Activated naive CD4-positive, alpha-beta T cell treated with anti-CD3 and anti-CD28 coated beads, Interleukin-2, amount 50 U/mL, for 24 hours (primary cell): ENCODE measurements at regions not wholly inside any gene's neighbourhood (a gene's known extent, or its start where the extent isn't known, plus 50 kb on each side); places are given as distances from the start of the nearest gene placed in this dataset.
"Not testable (repeated sequence)": the region's sequence is repeated elsewhere in the genome, so short reads cannot be mapped to it uniquely, and the experiment has no call there.

Experiments used
- H3K27ac Mint-ChIP-seq: one replicate; pipeline ENCODE4 v1.8.0; 2021; ENCODE audit warnings: mild to moderate bottlenecking, mixed read lengths
- H3K27me3 Mint-ChIP-seq: one replicate; pipeline ENCODE4 v1.8.0; 2021; ENCODE audit warnings: mixed read lengths
- H3K36me3 Mint-ChIP-seq: one replicate; pipeline ENCODE4 v1.8.0; 2021; ENCODE audit warnings: mixed read lengths
- H3K4me1 Mint-ChIP-seq: one replicate; pipeline ENCODE4 v1.8.0; 2021; ENCODE audit warnings: mixed read lengths
- H3K4me3 Mint-ChIP-seq: one replicate; pipeline ENCODE4 v1.8.0; 2021; ENCODE audit warnings: mild to moderate bottlenecking, mixed read lengths
- H3K9me3 Mint-ChIP-seq: one replicate; pipeline ENCODE4 v1.8.0; 2021; ENCODE audit warnings: mixed read lengths

DNA sequence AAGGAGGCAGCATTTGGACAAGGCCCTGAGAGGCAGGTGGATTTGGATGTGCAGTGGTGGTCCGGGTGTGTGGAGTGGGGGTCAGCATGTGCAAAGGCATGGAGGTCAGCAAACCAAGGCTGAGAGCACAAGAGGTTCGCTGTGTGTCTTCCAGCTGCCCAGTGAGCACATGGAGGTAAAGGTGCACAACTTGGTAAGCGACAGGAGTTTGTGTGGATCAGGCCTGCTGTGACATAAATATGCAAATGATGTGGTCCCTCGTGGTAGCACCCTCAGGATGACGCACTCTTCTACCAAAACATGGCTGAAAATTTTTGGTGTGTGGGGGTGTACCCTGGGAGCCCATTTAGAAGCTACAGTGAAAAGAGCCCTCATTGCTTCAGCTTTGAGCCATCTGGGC, 271.0 kb upstream of the PLGLB2 start:
- Mint-ChIP-seq H3K4me1 (peaks cover 29% of the 10 kb centered on the region), H3K36me3 (peaks cover 11% of the 10 kb centered on the region), H3K4me3 (peak overlapping the region; percentile 61), H3K27ac (peak overlapping the region; percentile 96)
- not testable (repeated sequence) for H3K27me3 Mint-ChIP-seq, H3K9me3 Mint-ChIP-seq

DNA sequence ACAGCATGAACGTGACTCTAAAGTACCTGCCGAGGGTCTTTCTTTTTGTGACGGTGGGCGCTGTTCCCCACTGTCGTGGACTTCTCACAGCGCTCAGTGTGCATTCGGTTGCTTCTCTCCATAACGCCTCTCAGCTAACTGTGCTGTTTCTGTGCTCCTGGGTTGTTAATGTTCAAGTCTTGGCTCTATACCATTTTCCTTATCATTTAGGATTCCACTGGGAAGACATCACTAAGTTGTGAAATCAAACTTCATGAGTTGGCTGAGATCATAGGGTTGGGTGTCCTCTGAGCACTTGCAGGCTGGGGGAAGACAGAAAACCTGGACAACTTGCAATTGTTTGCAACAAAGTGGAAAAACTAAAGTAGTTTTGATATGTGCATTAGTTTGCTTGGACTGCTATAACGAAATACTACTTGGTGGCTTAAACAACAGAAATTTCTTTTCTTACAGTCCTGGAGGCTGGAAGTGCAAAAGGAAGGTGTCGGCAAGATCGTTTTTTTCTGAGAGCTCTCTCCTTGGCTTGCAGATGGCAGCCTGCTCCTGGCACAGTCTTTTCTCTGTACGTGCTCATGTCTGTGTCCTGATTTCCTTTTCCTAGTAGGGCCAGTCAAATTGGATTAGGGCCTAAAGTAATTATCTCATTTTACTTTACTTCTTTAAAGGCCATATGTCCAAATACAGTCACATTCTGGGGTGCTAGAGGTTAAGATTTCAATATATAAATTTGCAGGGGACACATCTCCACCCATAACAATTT, 270.0 kb upstream of the PLGLB2 start:
- H3K27ac Mint-ChIP-seq, result peak overlapping the region; percentile 35

DNA sequence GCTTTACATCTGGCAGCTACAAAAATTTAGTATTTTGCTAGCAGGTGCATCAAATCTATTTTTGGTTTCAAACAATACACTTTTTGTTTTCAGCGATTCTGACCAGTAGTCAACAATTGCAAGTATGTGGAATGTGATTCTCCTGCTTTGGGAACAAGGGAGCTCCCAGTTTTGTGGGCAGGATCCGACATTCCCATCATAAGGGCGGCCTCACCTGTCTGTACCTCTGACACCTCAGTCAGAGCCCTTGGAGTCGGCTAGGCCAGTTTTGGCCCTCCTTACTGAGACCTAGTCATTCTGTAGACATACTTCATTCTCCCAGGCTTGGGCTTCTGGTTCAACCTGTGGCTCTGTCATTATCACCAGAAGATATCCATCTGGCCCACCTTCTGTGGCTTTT, 269.0 kb upstream of the PLGLB2 start:
- H3K27ac Mint-ChIP-seq, H3K9me3 Mint-ChIP-seq, H3K27me3 Mint-ChIP-seq, H3K4me3 Mint-ChIP-seq: not testable (repeated sequence)
- H3K4me1 Mint-ChIP-seq, result peaks cover 41% of the 10 kb centered on the region
- peaks cover 18% of the 10 kb centered on the region for H3K36me3 Mint-ChIP-seq

More for the DNA sequence above, 270.0 kb upstream of the PLGLB2 start:
- not testable (repeated sequence) for H3K27me3 Mint-ChIP-seq, H3K9me3 Mint-ChIP-seq
- Mint-ChIP-seq H3K4me3 (peak overlapping the region; percentile 23), H3K36me3 (peaks cover 16% of the 10 kb centered on the region), H3K4me1 (peaks cover 36% of the 10 kb centered on the region)

DNA sequence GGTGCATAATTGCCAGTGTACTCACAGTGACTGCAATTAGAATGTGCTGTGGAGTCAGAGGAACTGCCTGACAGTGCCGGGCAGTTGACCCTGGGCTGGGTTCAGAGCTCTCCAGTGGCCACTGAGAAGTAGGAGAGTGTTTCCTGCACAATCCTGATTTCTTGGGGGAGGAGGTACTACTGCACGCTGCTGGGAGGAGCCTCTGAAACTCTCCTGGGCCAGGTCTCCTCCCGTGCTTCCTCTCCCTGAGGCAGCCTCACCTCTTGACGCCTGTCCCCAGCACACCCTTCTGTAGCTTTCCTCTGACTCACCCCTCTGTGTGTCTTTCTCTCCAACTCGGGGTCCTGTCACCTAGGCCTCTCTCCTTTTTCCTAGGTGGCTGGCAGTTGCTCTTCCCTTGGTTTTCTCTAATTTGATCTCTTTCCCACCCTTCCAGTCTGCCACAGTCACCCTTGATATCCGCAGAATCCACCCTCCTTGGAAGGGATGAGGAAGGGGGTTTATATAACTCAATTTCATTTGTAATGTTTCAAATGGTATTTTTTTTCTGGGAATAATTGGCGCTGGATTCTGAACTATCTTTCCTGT, 264.7 kb upstream of the PLGLB2 start:
- H3K4me3 Mint-ChIP-seq, result peak overlapping the region; percentile 45
- not testable (repeated sequence) for H3K9me3 Mint-ChIP-seq, H3K27me3 Mint-ChIP-seq
- H3K36me3 Mint-ChIP-seq, result peaks cover 11% of the 10 kb centered on the region
- peaks cover 34% of the 10 kb centered on the region for H3K4me1 Mint-ChIP-seq
- peak overlapping the region; percentile 95 for H3K27ac Mint-ChIP-seq

DNA sequence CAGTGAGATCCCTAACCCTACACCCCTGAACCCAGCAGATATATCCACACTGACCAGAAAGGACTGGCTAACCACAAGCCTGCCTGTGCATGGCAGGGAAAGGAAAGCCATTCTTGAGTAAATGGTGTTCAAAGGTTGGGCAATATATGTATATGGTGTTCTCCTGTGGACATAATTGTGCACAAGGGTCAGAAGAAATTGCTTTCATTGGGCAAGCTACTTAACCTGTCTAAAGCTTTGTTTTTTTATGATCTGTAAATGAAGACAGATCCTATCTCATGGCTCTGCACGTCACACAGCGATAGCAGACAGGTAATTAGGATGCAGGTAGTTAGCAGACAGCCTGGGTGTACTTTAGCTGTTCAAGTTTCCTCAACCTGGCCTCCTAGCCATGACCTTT, 263.5 kb upstream of the PLGLB2 start:
- not testable (repeated sequence) for H3K9me3 Mint-ChIP-seq, H3K27me3 Mint-ChIP-seq
- peaks cover 14% of the 10 kb centered on the region for H3K36me3 Mint-ChIP-seq
- H3K4me1 Mint-ChIP-seq, result peaks cover 42% of the 10 kb centered on the region
- H3K4me3 Mint-ChIP-seq, result peak overlapping the region; percentile 15
- H3K27ac Mint-ChIP-seq, result peak overlapping the region; percentile 46

DNA sequence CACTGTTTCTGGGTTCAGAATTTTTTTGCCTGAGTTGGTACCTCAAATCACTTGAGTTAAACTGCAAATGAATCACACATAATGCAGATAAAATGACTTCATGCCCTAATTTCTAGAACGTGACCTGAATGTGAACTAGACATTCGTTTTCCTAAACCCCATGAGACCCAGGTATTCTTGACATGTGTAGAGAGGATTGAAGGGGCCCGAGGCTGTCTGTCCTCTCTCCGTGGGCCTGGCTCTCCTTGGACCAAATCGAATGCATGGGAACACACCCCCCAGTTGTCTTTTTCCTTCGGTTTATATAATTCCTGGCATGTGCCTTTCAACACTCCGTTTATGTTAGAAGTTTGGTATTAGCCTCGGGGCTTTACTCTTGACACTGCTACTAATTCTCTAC, 262.4 kb upstream of the PLGLB2 start:
- not testable (repeated sequence) for H3K4me3 Mint-ChIP-seq, H3K9me3 Mint-ChIP-seq, H3K36me3 Mint-ChIP-seq, H3K27ac Mint-ChIP-seq, H3K27me3 Mint-ChIP-seq
- peaks cover 37% of the 10 kb centered on the region for H3K4me1 Mint-ChIP-seq

DNA sequence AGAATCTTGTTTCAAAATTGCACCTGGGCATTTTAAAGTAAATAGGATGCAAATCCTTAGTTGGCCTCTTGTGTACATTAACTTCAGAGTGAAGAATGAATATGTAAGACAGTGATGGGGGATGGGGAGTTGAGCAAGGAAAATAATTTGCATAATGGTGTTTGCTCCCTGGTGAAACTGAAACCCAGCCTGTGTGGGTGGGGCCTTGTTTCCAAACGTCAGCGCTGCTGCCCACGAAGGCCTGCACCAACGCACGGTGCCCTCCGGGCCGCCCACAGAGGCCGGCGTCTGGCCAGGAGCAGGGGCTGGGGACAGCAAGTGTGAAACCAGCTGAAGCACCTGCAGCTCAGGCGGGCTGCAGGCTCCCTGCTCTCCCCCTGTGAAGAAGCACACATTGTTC, 262.0 kb upstream of the PLGLB2 start:
- H3K4me3 Mint-ChIP-seq, H3K27me3 Mint-ChIP-seq, H3K36me3 Mint-ChIP-seq, H3K9me3 Mint-ChIP-seq: not testable (repeated sequence)
- Mint-ChIP-seq H3K27ac (peak overlapping the region; percentile 83), H3K4me1 (peaks cover 36% of the 10 kb centered on the region)

DNA sequence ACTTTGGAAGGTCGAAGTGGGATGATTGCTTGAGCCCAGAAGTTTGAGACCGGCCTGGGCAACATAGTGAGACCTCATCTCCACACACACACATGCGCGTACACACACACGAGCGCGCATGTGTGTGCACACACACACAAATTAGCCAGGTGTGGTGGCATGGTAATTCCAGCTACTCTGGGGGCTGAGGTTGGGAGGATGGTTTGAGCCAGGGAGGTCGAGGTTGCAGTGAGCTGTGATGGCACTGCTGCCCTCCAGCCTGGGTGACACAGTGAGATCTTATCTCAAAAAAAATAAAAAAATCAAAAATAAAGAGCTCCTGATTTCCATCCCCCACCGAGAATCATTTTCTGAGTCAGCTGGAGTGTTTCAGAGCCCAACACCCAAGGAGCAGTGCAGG, 261.5 kb upstream of the PLGLB2 start:
- peak overlapping the region; percentile 63 for H3K4me3 Mint-ChIP-seq
- not testable (repeated sequence) for H3K27me3 Mint-ChIP-seq, H3K9me3 Mint-ChIP-seq
- peaks cover 11% of the 10 kb centered on the region for H3K36me3 Mint-ChIP-seq
- H3K27ac Mint-ChIP-seq, result peak overlapping the region; percentile 83
- peaks cover 39% of the 10 kb centered on the region for H3K4me1 Mint-ChIP-seq

DNA sequence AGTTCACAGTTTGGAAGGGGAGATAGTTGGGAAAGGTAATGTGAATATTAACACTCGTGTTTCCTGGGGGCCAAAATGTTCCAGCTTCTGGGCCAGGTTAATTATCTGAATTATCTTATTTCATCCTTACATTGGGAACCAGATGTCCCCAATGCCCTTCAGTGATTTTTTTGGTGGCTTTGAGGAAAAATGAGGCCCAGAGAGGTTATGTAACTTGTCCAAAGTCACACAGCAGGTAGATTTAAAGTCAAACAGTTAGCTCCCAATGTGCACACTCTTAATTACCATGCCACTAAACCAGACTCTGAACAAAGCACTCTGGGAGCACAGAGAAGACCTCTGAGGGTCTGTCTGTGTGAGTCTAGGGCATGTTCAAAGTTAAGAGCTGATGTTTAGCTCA, 259.9 kb upstream of the PLGLB2 start:
- Mint-ChIP-seq H3K4me3 (peak overlapping the region; percentile 19), H3K27ac (peak overlapping the region; percentile 74), H3K4me1 (peaks cover 38% of the 10 kb centered on the region)
- H3K36me3 Mint-ChIP-seq, H3K9me3 Mint-ChIP-seq, H3K27me3 Mint-ChIP-seq: not testable (repeated sequence)

DNA sequence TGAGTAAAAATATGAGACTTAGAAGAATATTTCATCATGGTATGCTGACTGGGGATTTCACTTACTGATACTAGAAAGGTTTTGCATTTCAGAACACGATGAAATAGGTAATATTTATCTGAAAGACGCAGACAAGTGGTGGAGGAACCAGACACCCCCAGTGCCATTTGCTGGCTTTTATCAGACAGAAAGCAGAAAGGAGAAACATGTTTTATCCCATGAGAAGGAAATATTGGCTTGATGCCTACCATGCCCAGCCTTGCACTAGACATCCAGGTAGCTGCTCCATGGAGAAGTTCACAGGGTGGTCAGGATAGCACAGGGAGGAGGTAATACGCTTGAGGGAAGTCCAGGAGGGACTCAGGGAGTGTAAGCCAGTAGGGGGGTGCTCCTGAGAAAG, 258.9 kb upstream of the PLGLB2 start:
- peak overlapping the region; percentile 88 for H3K27ac Mint-ChIP-seq

DNA sequence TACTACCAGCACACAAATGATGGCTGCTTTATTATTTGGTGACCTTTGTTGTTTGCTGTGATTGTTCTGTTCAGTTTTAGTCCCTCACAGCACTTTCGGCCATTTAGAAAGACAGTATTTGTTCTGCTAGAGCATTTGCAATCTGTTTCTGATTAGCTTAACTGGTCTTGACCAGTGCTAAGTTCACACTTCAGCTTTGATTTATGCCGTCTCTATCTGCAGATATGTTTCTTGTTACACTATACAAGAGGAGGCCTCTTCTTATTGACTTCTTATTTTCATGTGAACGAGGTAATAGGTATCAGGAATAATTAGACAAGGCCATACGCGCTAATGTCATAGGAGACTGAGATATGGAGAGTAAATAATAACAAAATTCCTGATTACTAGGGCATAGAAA, 253.0 kb upstream of the PLGLB2 start:
- H3K9me3 Mint-ChIP-seq, H3K4me3 Mint-ChIP-seq, H3K27me3 Mint-ChIP-seq: not testable (repeated sequence)
- peak overlapping the region; percentile 36 for H3K27ac Mint-ChIP-seq
- peaks cover 11% of the 10 kb centered on the region for H3K36me3 Mint-ChIP-seq
- peaks cover 23% of the 10 kb centered on the region for H3K4me1 Mint-ChIP-seq

More for the DNA sequence above, 258.9 kb upstream of the PLGLB2 start:
- H3K4me1 Mint-ChIP-seq, result peaks cover 34% of the 10 kb centered on the region
- not testable (repeated sequence) for H3K9me3 Mint-ChIP-seq, H3K4me3 Mint-ChIP-seq, H3K27me3 Mint-ChIP-seq, H3K36me3 Mint-ChIP-seq

DNA sequence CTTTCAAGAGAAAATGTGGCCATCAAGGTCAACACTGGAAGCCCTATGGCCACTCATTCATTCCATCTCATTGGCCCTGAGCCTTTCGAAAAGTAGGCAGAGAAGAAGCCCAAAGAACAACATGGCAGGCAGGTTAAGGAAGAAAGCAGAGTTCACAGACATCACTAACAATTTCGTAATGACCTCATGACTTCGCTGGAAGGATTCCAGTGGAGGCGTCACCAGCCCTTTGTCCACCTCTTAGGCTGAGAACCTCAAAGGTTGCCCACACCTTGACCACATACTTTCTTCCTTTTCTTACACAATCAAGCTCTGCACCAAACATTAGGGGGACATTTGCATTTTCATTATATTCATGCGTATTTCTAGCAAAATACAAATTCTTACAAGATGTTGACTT, 252.4 kb upstream of the PLGLB2 start:
- H3K36me3 Mint-ChIP-seq, result peaks cover 14% of the 10 kb centered on the region
- peaks cover 29% of the 10 kb centered on the region for H3K4me1 Mint-ChIP-seq
- peak overlapping the region; percentile 41 for H3K27ac Mint-ChIP-seq
- not testable (repeated sequence) for H3K27me3 Mint-ChIP-seq, H3K4me3 Mint-ChIP-seq, H3K9me3 Mint-ChIP-seq

DNA sequence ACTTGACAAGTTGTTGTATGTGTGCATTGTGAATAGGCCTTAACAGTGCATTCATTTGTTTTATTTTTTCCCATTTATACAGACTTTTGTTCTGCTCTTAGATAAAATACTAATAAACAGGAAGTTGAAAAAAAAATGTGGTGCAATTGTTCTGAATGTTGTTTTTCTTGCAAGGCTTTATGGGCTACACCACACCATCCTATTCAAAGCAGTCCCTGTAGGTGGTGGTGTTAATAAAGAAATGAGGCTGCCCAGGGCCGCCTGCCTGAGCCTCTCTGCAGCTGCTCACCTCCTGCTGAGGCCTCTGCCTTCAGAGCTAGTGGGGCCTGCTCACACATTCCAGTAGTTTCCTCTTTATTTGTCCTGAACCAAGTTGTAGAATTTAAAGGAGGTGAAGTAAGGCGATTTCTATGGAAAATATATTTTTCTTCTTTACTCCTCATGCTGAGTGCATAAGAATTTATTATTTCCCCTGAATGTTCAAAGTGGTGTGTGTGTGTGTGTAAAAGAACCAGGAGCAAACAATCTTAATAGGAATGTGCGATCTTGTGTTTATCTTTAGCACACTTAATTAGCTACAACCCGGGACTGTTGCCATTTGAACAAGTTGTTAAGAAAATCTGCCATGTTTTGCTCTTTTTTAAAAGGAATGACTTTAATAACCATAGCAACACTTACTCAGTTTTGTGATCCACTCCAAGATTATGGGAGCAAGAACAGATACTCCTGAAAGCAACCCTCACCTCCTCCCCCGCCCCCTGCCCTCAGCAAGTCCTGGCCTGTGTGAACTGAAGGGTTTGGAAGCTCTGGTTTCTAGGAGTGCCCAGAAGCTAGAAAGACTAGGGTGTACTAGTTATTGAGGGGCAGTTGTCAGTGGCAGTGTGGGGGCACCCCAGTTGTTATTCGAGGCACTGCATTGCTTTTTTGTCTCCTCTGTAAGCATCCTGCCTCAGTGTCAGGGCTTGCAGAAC, 251.6 kb upstream of the PLGLB2 start:
- not testable (repeated sequence) for H3K9me3 Mint-ChIP-seq, H3K27ac Mint-ChIP-seq, H3K27me3 Mint-ChIP-seq, H3K4me3 Mint-ChIP-seq
- peaks cover 15% of the 10 kb centered on the region for H3K36me3 Mint-ChIP-seq
- peaks cover 33% of the 10 kb centered on the region for H3K4me1 Mint-ChIP-seq

DNA sequence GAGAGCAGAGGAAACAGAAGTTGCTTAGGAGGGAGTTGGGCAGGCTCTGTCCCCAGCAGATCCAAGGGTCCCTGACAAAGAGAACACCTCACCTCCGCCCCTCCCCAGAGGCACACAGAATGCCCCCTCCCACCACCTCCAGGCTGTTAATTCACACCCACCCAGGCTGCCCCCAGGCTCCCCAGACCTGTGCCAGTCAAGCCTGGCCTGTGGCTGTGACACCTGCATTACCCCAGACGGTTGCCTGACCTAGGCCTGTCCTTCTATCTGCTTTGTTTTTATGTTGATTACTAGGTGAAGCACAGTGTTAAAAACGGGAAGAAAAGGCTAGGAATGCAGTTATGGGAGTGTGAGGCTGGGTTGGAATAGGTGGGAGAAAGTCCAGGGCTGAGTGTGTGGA, 250.8 kb upstream of the PLGLB2 start:
- H3K27ac Mint-ChIP-seq, H3K9me3 Mint-ChIP-seq, H3K4me3 Mint-ChIP-seq, H3K27me3 Mint-ChIP-seq: not testable (repeated sequence)
- Mint-ChIP-seq H3K4me1 (peaks cover 29% of the 10 kb centered on the region), H3K36me3 (peaks cover 12% of the 10 kb centered on the region)

DNA sequence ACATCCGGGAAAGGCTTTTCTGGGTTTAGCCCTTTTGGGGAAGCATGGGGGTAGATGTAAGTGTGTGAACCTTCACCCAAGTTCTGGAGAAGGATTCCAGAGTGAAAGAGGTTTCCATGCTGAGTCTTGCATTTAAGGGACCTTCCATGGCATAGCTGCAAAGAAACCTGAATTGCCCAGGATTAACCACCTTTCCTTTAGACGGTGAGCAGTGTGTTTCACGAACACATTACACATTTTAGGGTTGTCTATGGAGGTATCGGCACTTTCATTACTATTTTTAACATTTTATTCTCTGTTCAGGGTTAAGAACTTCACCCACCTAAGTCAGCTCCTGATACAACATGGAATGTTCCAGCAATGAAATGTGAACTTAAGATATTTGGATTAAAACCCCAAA, 250.2 kb upstream of the PLGLB2 start:
- H3K27me3 Mint-ChIP-seq, H3K9me3 Mint-ChIP-seq, H3K4me3 Mint-ChIP-seq: not testable (repeated sequence)
- H3K4me1 Mint-ChIP-seq, result peaks cover 27% of the 10 kb centered on the region
- peak overlapping the region; percentile 41 for H3K27ac Mint-ChIP-seq
- H3K36me3 Mint-ChIP-seq, result peaks cover 11% of the 10 kb centered on the region
